HCT116 (cell line): ENCODE measurements at regions not wholly inside any gene's neighbourhood (a gene's known extent, or its start where the extent isn't known, plus 50 kb on each side); places are given as distances from the start of the nearest gene placed in this dataset.

Source experiments
- ATAC-seq: fragments of 200-7000 bp; cut with Tn5 transposase; 2 replicates; pipeline ENCODE4 v1.9.1; 2020; ENCODE audit warnings: mild to moderate bottlenecking, moderate library complexity
- BruUV-seq: library from RNA; stranded (reverse); fragments of 400-500 nt; replicated peaks from 2 replicates; lab custom pipeline; 2021; lab: Mats Ljungman, UMichigan
- CTCF ChIA-PET: fragments of 300-600 bp; sonication (Branson Sonifier 250); formaldehyde crosslinking; loops from one replicate; lab custom pipeline; 2021; ENCODE audit warnings: antibody characterized with exemption; lab: Charles Lee
- POLR2A ChIA-PET: fragments of 300-600, 350-600 bp; sonication (Branson Sonifier 250); formaldehyde crosslinking; loops from one replicate; lab custom pipeline; 2021; ENCODE audit warnings: antibody characterized with exemption; lab: Charles Lee
- RAD21 ChIA-PET, 2 experiments: fragments of 300-600 bp; sonication (Branson Sonifier 250); formaldehyde crosslinking; loops; one replicate each; lab custom pipeline; 2023; ENCODE audit warnings: low total read pairs in 2 of 2; ENCODE audit not compliant: uncharacterized antibody in 2 of 2, unreplicated experiment in 2 of 2, low non-redundant PET in 1 of 2; lab: Charles Lee
- DNase-seq: peaks from one replicate; pipeline ENCODE4 v3.0.0-alpha.2; 2010; ENCODE audit warnings: low read depth, low spot score
- H2AFZ ChIP-seq: fragments of 200-600 bp; shearing (Covaris generic), sonication (generic); 2 replicates; pipeline ENCODE4 v1.6.1; 2017; ENCODE audit warnings: low read depth, mixed run types, mixed read lengths, antibody characterized with exemption, low read length; ENCODE audit not compliant: poor library complexity, severe bottlenecking
- H3K27ac ChIP-seq: 2 replicates; pipeline ENCODE4 v1.5.1; 2012; ENCODE audit warnings: low read depth, low read length
- H3K27me3 ChIP-seq: fragments of 200-600 bp; sonication (generic); 2 replicates; pipeline ENCODE4 v1.6.1; 2016; ENCODE audit warnings: mixed run types, low read length, mixed read lengths; ENCODE audit not compliant: insufficient read depth
- H3K36me3 ChIP-seq, 2 experiments: fragments of 200-500 bp in 1 of 2; fragments of 200-600 bp in 1 of 2; sonication (Bioruptor generic) in 1 of 2; sonication (generic) in 1 of 2; 2 replicates each; pipeline versions ENCODE4 v1.5.1 to v1.6.1; 2014 to 2016; ENCODE audit warnings: low read length in 2 of 2, inconsistent platforms in 1 of 2, mixed read lengths in 1 of 2, mixed run types in 1 of 2; ENCODE audit not compliant: insufficient read depth in 2 of 2, control insufficient read depth in 1 of 2
- H3K4me1 ChIP-seq, 2 experiments: fragments of 200-600 bp in 1 of 2; sonication (generic) in 1 of 2; 2 replicates each; pipeline versions ENCODE4 v1.5.1 to v1.6.1; 2012 to 2017; ENCODE audit warnings: low read length in 2 of 2, inconsistent platforms in 1 of 2, mild to moderate bottlenecking in 1 of 2, mixed read lengths in 1 of 2, mixed run types in 1 of 2, moderate library complexity in 1 of 2; ENCODE audit not compliant: insufficient read depth in 2 of 2, control insufficient read depth in 1 of 2
- H3K4me2 ChIP-seq: fragments of 200-600 bp; sonication (generic); 2 replicates; pipeline ENCODE4 v1.6.1; 2017; ENCODE audit warnings: mixed run types, low read length, mixed read lengths
- H3K4me3 ChIP-seq, 2 experiments: fragments of 200-600 bp in 1 of 2; sonication (generic) in 1 of 2; replicated peaks in 1 of 2; 2 replicates each; pipeline ENCODE4 v1.5.1; 2011 to 2016; ENCODE audit warnings: low read length in 2 of 2, control low read depth in 1 of 2, low read depth in 1 of 2, mild to moderate bottlenecking in 1 of 2, mixed read lengths in 1 of 2, mixed run types in 1 of 2
- H3K79me2 ChIP-seq: fragments of 200-600 bp; sonication (generic); 2 replicates; pipeline ENCODE4 v1.6.1; 2017; ENCODE audit warnings: mild to moderate bottlenecking, mixed run types, low read length, moderate library complexity, mixed read lengths; ENCODE audit not compliant: insufficient read depth
- H3K9ac ChIP-seq: fragments of 200-600 bp; sonication (generic); 2 replicates; pipeline ENCODE4 v1.6.1; 2016; ENCODE audit warnings: low read length, mixed read lengths
- H3K9me2 ChIP-seq: fragments of 200-600 bp; sonication (generic), shearing (Covaris generic); 2 replicates; pipeline ENCODE4 v1.6.1; 2017; ENCODE audit warnings: mixed run types, mild to moderate bottlenecking, moderate library complexity; ENCODE audit not compliant: insufficient read depth
- H3K9me3 ChIP-seq, 2 experiments: fragments of 200-500 bp in 1 of 2; fragments of 200-600 bp in 1 of 2; sonication (Bioruptor generic) in 1 of 2; sonication (generic) in 1 of 2; 2 replicates each; pipeline ENCODE4 v1.6.1; 2014 to 2017; ENCODE audit warnings: low read length in 2 of 2, mixed read lengths in 2 of 2, inconsistent platforms in 1 of 2, low read depth in 1 of 2, mild to moderate bottlenecking in 1 of 2, mixed run types in 1 of 2, moderate library complexity in 1 of 2; ENCODE audit not compliant: control insufficient read depth in 1 of 2, insufficient read depth in 1 of 2
- H4K20me1 ChIP-seq: fragments of 200-600 bp; sonication (generic), shearing (Covaris generic); 2 replicates; pipeline ENCODE4 v1.6.1; 2017; ENCODE audit warnings: mixed run types, mild to moderate bottlenecking, moderate library complexity; ENCODE audit not compliant: insufficient read depth
- CEBPB ChIP-seq: IDR thresholded peaks from 2 replicates; pipeline ENCODE4 v1.6.1; 2012; ENCODE audit warnings: low read depth
- CTCF ChIP-seq, 3 experiments: fragments of 200-600 bp in 1 of 3; sonication (generic) in 1 of 3; IDR thresholded peaks in 2 of 3; conservative IDR thresholded peaks in 1 of 3; 2 replicates each; pipeline ENCODE4 v1.5.1; 2012 to 2017; ENCODE audit warnings: low read depth in 2 of 3, low read length in 2 of 3, antibody characterized with exemption in 1 of 3, borderline replicate concordance in 1 of 3, control low read depth in 1 of 3, mild to moderate bottlenecking in 1 of 3, mixed read lengths in 1 of 3, mixed run types in 1 of 3, moderate library complexity in 1 of 3; ENCODE audit not compliant: insufficient read depth in 1 of 3
- ELF1 ChIP-seq: IDR thresholded peaks from 2 replicates; pipeline ENCODE4 v1.6.1; 2012; ENCODE audit warnings: low read depth, borderline replicate concordance
- FOSL1 ChIP-seq: IDR thresholded peaks from 2 replicates; pipeline ENCODE4 v1.6.1; 2012; ENCODE audit warnings: low read depth
- MAX ChIP-seq: IDR thresholded peaks from 2 replicates; pipeline ENCODE4 v1.6.1; 2012
- POLR2A ChIP-seq: IDR thresholded peaks from 2 replicates; pipeline ENCODE4 v1.7.0; 2011; ENCODE audit warnings: borderline replicate concordance; ENCODE audit not compliant: insufficient read depth, insufficient read length; ENCODE audit errors: extremely low read depth
- POLR2AphosphoS5 ChIP-seq: IDR thresholded peaks from 2 replicates; pipeline ENCODE4 v1.6.1; 2011; ENCODE audit warnings: mild to moderate bottlenecking, low read depth, low read length, moderate library complexity
- RAD21 ChIP-seq: IDR thresholded peaks from 2 replicates; pipeline ENCODE4 v1.6.1; 2012; ENCODE audit warnings: low read depth, mild to moderate bottlenecking
- SIN3A ChIP-seq: IDR thresholded peaks from 2 replicates; pipeline ENCODE4 v1.6.1; 2012; ENCODE audit warnings: low read depth
- YY1 ChIP-seq: IDR thresholded peaks from 2 replicates; pipeline ENCODE4 v1.6.1; 2011; ENCODE audit warnings: low read length, low read depth, moderate library complexity, mild to moderate bottlenecking; ENCODE audit not compliant: insufficient replicate concordance; ENCODE audit errors: extremely low read depth
- ZFX ChIP-seq: fragments of 450-650 bp; IDR thresholded peaks from 2 replicates; pipeline ENCODE4 v1.6.1; 2017
- ZNF274 ChIP-seq: fragments of 200-500 bp; sonication (Bioruptor generic); IDR thresholded peaks from 2 replicates; pipeline ENCODE4 v1.6.1; 2014; ENCODE audit warnings: mild to moderate bottlenecking, low read depth, low read length, inconsistent platforms
- intact Hi-C: fragments of 100-400 bp; cut with micrococcal nuclease; formaldehyde crosslinking; loops from 2 replicates; pipeline ENCODE4 v1.10.0; 2022

GRCh38 chr16:20218093-20218492 is 109.2 kb downstream of the GP2 start:
- H3K4me2 ChIP-seq = no peak overlapping the region
- BruUV-seq = no TSS peak
- ChIA-PET RAD21 (no interaction called here), POLR2A (no interaction called here), CTCF (no interaction called here)
- peaks cover 39% of the 10 kb centered on the region for H3K27me3 ChIP-seq
- no peaks in the 10 kb centered on the region for H3K9me3 ChIP-seq
- intact Hi-C loops = no loop called here
- no peaks in the 10 kb centered on the region for H3K9me2 ChIP-seq
- DNase-seq = no peak
- no peaks in the 10 kb centered on the region for H4K20me1 ChIP-seq
- H3K27ac ChIP-seq = no peak overlapping the region
- no peaks in the 10 kb centered on the region for H3K79me2 ChIP-seq
- no peaks in the 10 kb centered on the region for H3K36me3 ChIP-seq
- no peak for ATAC-seq
- TF ChIP-seq POLR2A (no peak), ZNF274 (no peak), MAX (no peak), SIN3A (no peak), YY1 (no peak), ZFX (no peak), POLR2AphosphoS5 (no peak), RAD21 (no peak), FOSL1 (no peak), ELF1 (no peak), CEBPB (no peak), CTCF (IDR thresholded peaks at IDR 0.05 in 2 of 3, conservative IDR thresholded peaks at IDR 0.05 in 1 of 3; ENCODE audit: borderline replicate concordance in 1 of 3, insufficient read depth in 1 of 3, low read depth in 2 of 3, low read length in 2 of 3) (no peak)
- TF ChIP-seq, all 23 proteins: peak for 0
- Histone ChIP-seq H2AFZ (no peak overlapping the region), H3K4me1 (no peaks in the 10 kb centered on the region), H3K9ac (no peak overlapping the region), H3K4me3 (no peak overlapping the region)
